Large intestine (tissue), 3 donors: ENCODE measurements at regions not wholly inside any gene's neighbourhood (a gene's known extent, or its start where the extent isn't known, plus 50 kb on each side); places are given as distances from the start of the nearest gene placed in this dataset.

Source experiments
- DNase-seq, 2 donors: peaks; one replicate each; pipeline versions ENCODE4 v3.0.0 to v3.0.0-alpha.2; 2013
- H3K27ac ChIP-seq: one replicate; pipeline ENCODE4 v1.5.1; 2013; ENCODE audit warnings: low read length
- H3K27me3 ChIP-seq: 2 replicates; pipeline ENCODE4 v1.6.1; 2013; ENCODE audit warnings: low read length; ENCODE audit not compliant: control insufficient read depth, insufficient read depth
- H3K36me3 ChIP-seq: 2 replicates; pipeline ENCODE4 v1.6.1; 2013; ENCODE audit warnings: low read length; ENCODE audit not compliant: control insufficient read depth, insufficient read depth
- H3K4me1 ChIP-seq: one replicate; pipeline ENCODE4 v1.6.1; 2013; ENCODE audit warnings: low read length; ENCODE audit not compliant: control insufficient read depth, insufficient read depth
- H3K4me3 ChIP-seq: one replicate; pipeline ENCODE4 v1.5.1; 2013; ENCODE audit warnings: low read length
- H3K9me3 ChIP-seq: one replicate; pipeline ENCODE4 v1.6.1; 2013; ENCODE audit warnings: mild to moderate bottlenecking, low read depth, low read length, moderate library complexity; ENCODE audit not compliant: control insufficient read depth
- WGBS: methylation state at CpG from one replicate; pipeline ENCODE4 v1.1.5; 2013; ENCODE audit warnings: low lambda C conversion rate; ENCODE audit not compliant: insufficient coverage; 5-methylcytosine and 5-hydroxymethylcytosine counted together

- peaks cover 4% of the 10 kb centered on the region for H3K27me3 ChIP-seq
- WGBS, result no CpG with 5 or more reads among the region's 27 CpGs
- H3K27ac ChIP-seq, result no peak overlapping the region
- no peak overlapping the region for H3K4me3 ChIP-seq
- peaks cover 11% of the 10 kb centered on the region for H3K36me3 ChIP-seq
- no peak for DNase-seq
- peaks cover 3% of the 10 kb centered on the region for H3K9me3 ChIP-seq
- no peaks in the 10 kb centered on the region for H3K4me1 ChIP-seq
These were observed 250.5 kb downstream of the GLI2 start for GRCh38 chr2:120985997-120986651.

- H3K27ac ChIP-seq, result no peak overlapping the region
- DNase-seq, result no peak
- H3K4me3 ChIP-seq, result no peak overlapping the region
- H3K9me3 ChIP-seq, result peaks cover 3% of the 10 kb centered on the region
- H3K36me3 ChIP-seq, result peaks cover 11% of the 10 kb centered on the region
- H3K4me1 ChIP-seq, result no peaks in the 10 kb centered on the region
- no peaks in the 10 kb centered on the region for H3K27me3 ChIP-seq
- WGBS, result 100% methylated on average over 2 of the region's 9 CpGs
These were observed 251.4 kb downstream of the GLI2 start for GRCh38 chr2:120986898-120987650.

DNA sequence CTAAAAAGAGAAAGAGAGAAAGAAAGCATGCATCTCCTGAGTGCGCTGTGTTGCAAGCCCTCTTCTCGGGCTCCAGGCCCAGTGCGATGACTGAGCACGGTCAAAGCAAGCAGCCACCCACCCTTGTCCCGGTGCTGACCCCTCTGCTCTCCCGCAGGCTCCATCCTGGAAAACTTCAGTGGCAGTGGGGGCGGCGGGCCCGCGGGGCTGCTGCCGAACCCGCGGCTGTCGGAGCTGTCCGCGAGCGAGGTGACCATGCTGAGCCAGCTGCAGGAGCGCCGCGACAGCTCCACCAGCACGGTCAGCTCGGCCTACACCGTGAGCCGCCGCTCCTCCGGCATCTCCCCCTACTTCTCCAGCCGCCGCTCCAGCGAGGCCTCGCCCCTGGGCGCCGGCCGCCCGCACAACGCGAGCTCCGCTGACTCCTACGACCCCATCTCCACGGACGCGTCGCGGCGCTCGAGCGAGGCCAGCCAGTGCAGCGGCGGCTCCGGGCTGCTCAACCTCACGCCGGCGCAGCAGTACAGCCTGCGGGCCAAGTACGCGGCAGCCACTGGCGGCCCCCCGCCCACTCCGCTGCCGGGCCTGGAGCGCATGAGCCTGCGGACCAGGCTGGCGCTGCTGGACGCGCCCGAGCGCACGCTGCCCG lies 252.5 kb downstream of the GLI2 start:
- Histone ChIP-seq H3K27me3 (peaks cover 2% of the 10 kb centered on the region), H3K4me1 (no peaks in the 10 kb centered on the region), H3K27ac (no peak overlapping the region), H3K4me3 (no peak overlapping the region), H3K36me3 (peaks cover 11% of the 10 kb centered on the region), H3K9me3 (peaks cover 3% of the 10 kb centered on the region)
- DNase-seq, result no peak
- no CpG with 5 or more reads among the region's 68 CpGs for WGBS

- no peak overlapping the region for H3K4me3 ChIP-seq
- peaks cover 4% of the 10 kb centered on the region for H3K27me3 ChIP-seq
- H3K4me1 ChIP-seq, result no peaks in the 10 kb centered on the region
- no peak overlapping the region for H3K27ac ChIP-seq
- peaks cover 11% of the 10 kb centered on the region for H3K36me3 ChIP-seq
- no peak for DNase-seq
- H3K9me3 ChIP-seq, result peaks cover 3% of the 10 kb centered on the region
- no CpG with 5 or more reads among the region's 74 CpGs for WGBS
These were observed 253.2 kb downstream of the GLI2 start for GRCh38 chr2:120988700-120989511.

DNA sequence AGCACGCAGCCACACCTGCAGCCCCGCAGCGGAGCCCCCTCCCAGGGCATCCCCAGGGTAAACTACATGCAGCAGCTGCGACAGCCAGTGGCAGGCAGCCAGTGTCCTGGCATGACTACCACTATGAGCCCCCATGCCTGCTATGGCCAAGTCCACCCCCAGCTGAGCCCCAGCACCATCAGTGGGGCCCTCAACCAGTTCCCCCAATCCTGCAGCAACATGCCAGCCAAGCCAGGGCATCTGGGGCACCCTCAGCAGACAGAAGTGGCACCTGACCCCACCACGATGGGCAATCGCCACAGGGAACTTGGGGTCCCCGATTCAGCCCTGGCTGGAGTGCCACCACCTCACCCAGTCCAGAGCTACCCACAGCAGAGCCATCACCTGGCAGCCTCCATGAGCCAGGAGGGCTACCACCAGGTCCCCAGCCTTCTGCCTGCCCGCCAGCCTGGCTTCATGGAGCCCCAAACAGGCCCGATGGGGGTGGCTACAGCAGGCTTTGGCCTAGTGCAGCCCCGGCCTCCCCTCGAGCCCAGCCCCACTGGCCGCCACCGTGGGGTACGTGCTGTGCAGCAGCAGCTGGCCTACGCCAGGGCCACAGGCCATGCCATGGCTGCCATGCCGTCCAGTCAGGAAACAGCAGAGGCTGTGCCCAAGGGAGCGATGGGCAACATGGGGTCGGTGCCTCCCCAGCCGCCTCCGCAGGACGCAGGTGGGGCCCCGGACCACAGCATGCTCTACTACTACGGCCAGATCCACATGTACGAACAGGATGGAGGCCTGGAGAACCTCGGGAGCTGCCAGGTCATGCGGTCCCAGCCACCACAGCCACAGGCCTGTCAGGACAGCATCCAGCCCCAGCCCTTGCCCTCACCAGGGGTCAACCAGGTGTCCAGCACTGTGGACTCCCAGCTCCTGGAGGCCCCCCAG lies 254.1 kb downstream of the GLI2 start:
- no peaks in the 10 kb centered on the region for H3K4me1 ChIP-seq
- WGBS, result no CpG with 5 or more reads among the region's 26 CpGs
- H3K27me3 ChIP-seq, result peaks cover 7% of the 10 kb centered on the region
- no peak for DNase-seq
- no peak overlapping the region for H3K4me3 ChIP-seq
- peaks cover 11% of the 10 kb centered on the region for H3K36me3 ChIP-seq
- no peak overlapping the region for H3K27ac ChIP-seq
- peaks cover 3% of the 10 kb centered on the region for H3K9me3 ChIP-seq

GRCh38 chr2:120990451-120990871 lies 254.8 kb downstream of the GLI2 start:
- WGBS, result no CpG with 5 or more reads among the region's 15 CpGs
- Histone ChIP-seq H3K27me3 (peaks cover 7% of the 10 kb centered on the region), H3K27ac (no peak overlapping the region), H3K4me1 (no peaks in the 10 kb centered on the region), H3K36me3 (peaks cover 11% of the 10 kb centered on the region), H3K9me3 (peaks cover 3% of the 10 kb centered on the region), H3K4me3 (no peak overlapping the region)
- DNase-seq, result no peak

GRCh38 chr2:120991441-120991840 lies 255.8 kb downstream of the GLI2 start:
- peaks cover 13% of the 10 kb centered on the region for H3K27me3 ChIP-seq
- peaks cover 3% of the 10 kb centered on the region for H3K9me3 ChIP-seq
- H3K36me3 ChIP-seq, result peaks cover 11% of the 10 kb centered on the region
- WGBS, result 80% methylated on average over 1 of the region's 11 CpGs
- H3K4me1 ChIP-seq, result no peaks in the 10 kb centered on the region
- H3K27ac ChIP-seq, result no peak overlapping the region
- DNase-seq, result no peak
- no peak overlapping the region for H3K4me3 ChIP-seq

GRCh38 chr2:120992791-120993555 lies 257.3 kb downstream of the GLI2 start:
- DNase-seq, result no peak
- Histone ChIP-seq H3K27ac (no peak overlapping the region), H3K4me1 (no peaks in the 10 kb centered on the region), H3K4me3 (no peak overlapping the region), H3K27me3 (peaks cover 18% of the 10 kb centered on the region), H3K36me3 (peaks cover 5% of the 10 kb centered on the region), H3K9me3 (peaks cover 5% of the 10 kb centered on the region)
- no CpG with 5 or more reads among the region's 11 CpGs for WGBS

DNA sequence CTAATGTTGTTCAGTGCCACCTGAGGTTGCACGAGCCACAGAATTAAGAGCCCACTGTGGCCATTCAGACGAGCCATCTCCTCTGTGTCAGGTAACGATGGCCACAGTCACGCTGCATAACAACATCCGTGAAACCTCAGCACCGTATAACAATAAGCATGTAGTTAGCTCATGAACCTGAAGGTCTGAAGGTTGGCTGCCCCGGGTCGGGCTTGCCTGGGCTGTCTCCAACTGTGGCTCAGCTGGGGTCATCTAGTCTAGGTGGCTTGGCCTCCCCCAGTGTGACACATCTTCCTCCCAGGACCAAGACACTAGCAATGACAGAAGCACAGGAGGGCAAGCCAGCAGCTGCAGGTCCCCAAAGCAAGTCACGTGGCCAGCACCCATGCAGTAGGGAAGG lies 258.0 kb downstream of the GLI2 start:
- H3K4me3 ChIP-seq, result no peak overlapping the region
- no peak overlapping the region for H3K27ac ChIP-seq
- peaks cover 18% of the 10 kb centered on the region for H3K27me3 ChIP-seq
- peaks cover 5% of the 10 kb centered on the region for H3K9me3 ChIP-seq
- DNase-seq, result no peak
- peaks cover 5% of the 10 kb centered on the region for H3K36me3 ChIP-seq
- no peaks in the 10 kb centered on the region for H3K4me1 ChIP-seq
- no CpG with 5 or more reads among the region's 9 CpGs for WGBS
